HG03558 (cell line): ENCODE measurements at regions not wholly inside any gene's neighbourhood (a gene's known extent, or its start where the extent isn't known, plus 50 kb on each side); places are given as distances from the start of the nearest gene placed in this dataset.
"Not testable (repeated sequence)": the region's sequence is repeated elsewhere in the genome, so short reads cannot be mapped to it uniquely, and the experiment has no call there.

ENCODE experiments used
- ATAC-seq: cut with Tn5 transposase; IDR thresholded peaks from one replicate; pipeline ENCODE4 v1.9.1; 2021; ENCODE audit warnings: moderate number of reproducible peaks; ENCODE audit not compliant: unreplicated experiment; ENCODE audit errors: extremely low read depth

GRCh38 chr4:125003840-125004239 lies 291.3 kb upstream of the ANKRD50 start:
- ATAC-seq, result no peak

- no peak for ATAC-seq
These were observed 285.5 kb upstream of the ANKRD50 start for GRCh38 chr4:124997991-124998390.

GRCh38 chr4:124997124-124997523 lies 284.6 kb upstream of the ANKRD50 start:
- ATAC-seq, result no peak

- no peak for ATAC-seq
These were observed 281.3 kb upstream of the ANKRD50 start for GRCh38 chr4:124993838-124994237.

GRCh38 chr4:124990398-124990797 lies 277.9 kb upstream of the ANKRD50 start:
- ATAC-seq, result no peak

GRCh38 chr4:124980276-124980752 lies 267.8 kb upstream of the ANKRD50 start:
- ATAC-seq, result no peak

GRCh38 chr4:124978536-124978935 lies 266.0 kb upstream of the ANKRD50 start:
- not testable (repeated sequence) for ATAC-seq

GRCh38 chr4:124977045-124977444 lies 264.5 kb upstream of the ANKRD50 start:
- ATAC-seq, result no peak

- no peak for ATAC-seq
These were observed 261.6 kb upstream of the ANKRD50 start for GRCh38 chr4:124974152-124974551.

- no peak for ATAC-seq
These were observed 261.2 kb upstream of the ANKRD50 start for GRCh38 chr4:124973716-124974115.

- no peak for ATAC-seq
These were observed 257.5 kb upstream of the ANKRD50 start for GRCh38 chr4:124970011-124970410.

- ATAC-seq, result no peak
These were observed 253.0 kb upstream of the ANKRD50 start for GRCh38 chr4:124965497-124965891.

- no peak for ATAC-seq
These were observed 252.4 kb upstream of the ANKRD50 start for GRCh38 chr4:124964852-124965496.

- ATAC-seq, result no peak
These were observed 251.7 kb upstream of the ANKRD50 start for GRCh38 chr4:124964251-124964650.

- no peak for ATAC-seq
These were observed 248.7 kb upstream of the ANKRD50 start for GRCh38 chr4:124961138-124961750.

GRCh38 chr4:124958847-124959246 lies 246.3 kb upstream of the ANKRD50 start:
- no peak for ATAC-seq

- no peak for ATAC-seq
These were observed 242.9 kb upstream of the ANKRD50 start for GRCh38 chr4:124955476-124955875.

- no peak for ATAC-seq
These were observed 241.5 kb upstream of the ANKRD50 start for GRCh38 chr4:124954046-124954445.

- ATAC-seq, result no peak
These were observed 241.0 kb upstream of the ANKRD50 start for GRCh38 chr4:124953486-124953885.

GRCh38 chr4:124953061-124953460 lies 240.5 kb upstream of the ANKRD50 start:
- no peak for ATAC-seq

GRCh38 chr4:124952601-124953000 lies 240.1 kb upstream of the ANKRD50 start:
- ATAC-seq, result no peak

GRCh38 chr4:124948976-124949597 lies 236.6 kb upstream of the ANKRD50 start:
- ATAC-seq, result no peak
